HFF-Myc (cell line): ENCODE measurements at regions not wholly inside any gene's neighbourhood (a gene's known extent, or its start where the extent isn't known, plus 50 kb on each side); places are given as distances from the start of the nearest gene placed in this dataset.

Source experiments
- DNase-seq: peaks from one replicate; pipeline ENCODE4 v3.0.0-alpha.2; 2011; ENCODE audit warnings: low read depth; ENCODE audit errors: extremely low read depth
- H3K4me3 ChIP-seq: replicated peaks from 2 replicates; pipeline ENCODE4 v1.5.1; 2011; ENCODE audit warnings: low read depth, mild to moderate bottlenecking, control low read depth, low read length
- CTCF ChIP-seq: IDR thresholded peaks from 2 replicates; pipeline ENCODE4 v1.5.1; 2012; ENCODE audit warnings: mild to moderate bottlenecking, low read depth, low read length, control low read depth; ENCODE audit errors: missing control alignments

GRCh38 chr2:53519918-53520841 lies 247.4 kb upstream of the CHAC2 start:
- TF ChIP-seq CTCF: no peak
- H3K4me3 ChIP-seq: no peak overlapping the region
- DNase-seq: no peak

GRCh38 chr2:53517406-53517805 lies 250.2 kb upstream of the CHAC2 start:
- no peak for TF ChIP-seq CTCF
- no peak overlapping the region for H3K4me3 ChIP-seq
- no peak for DNase-seq

GRCh38 chr2:53516650-53517049 lies 251.0 kb upstream of the CHAC2 start:
- TF ChIP-seq CTCF: no peak
- DNase-seq: no peak
- H3K4me3 ChIP-seq: no peak overlapping the region

- H3K4me3 ChIP-seq: no peak overlapping the region
- no peak for DNase-seq
- TF ChIP-seq CTCF: no peak
Measured at GRCh38 chr2:53515435-53516332, 251.9 kb upstream of the CHAC2 start.

- no peak overlapping the region for H3K4me3 ChIP-seq
- DNase-seq: no peak
- no peak for TF ChIP-seq CTCF
Measured at GRCh38 chr2:53513167-53513666, 254.4 kb upstream of the CHAC2 start.

GRCh38 chr2:53512071-53512826 lies 255.4 kb upstream of the CHAC2 start:
- no peak for TF ChIP-seq CTCF
- no peak overlapping the region for H3K4me3 ChIP-seq
- no peak for DNase-seq
